ENCODE measurements at regions not wholly inside any gene's neighbourhood (a gene's known extent, or its start where the extent isn't known, plus 50 kb on each side); places are given as distances from the start of the nearest gene placed in this dataset.

DNA sequence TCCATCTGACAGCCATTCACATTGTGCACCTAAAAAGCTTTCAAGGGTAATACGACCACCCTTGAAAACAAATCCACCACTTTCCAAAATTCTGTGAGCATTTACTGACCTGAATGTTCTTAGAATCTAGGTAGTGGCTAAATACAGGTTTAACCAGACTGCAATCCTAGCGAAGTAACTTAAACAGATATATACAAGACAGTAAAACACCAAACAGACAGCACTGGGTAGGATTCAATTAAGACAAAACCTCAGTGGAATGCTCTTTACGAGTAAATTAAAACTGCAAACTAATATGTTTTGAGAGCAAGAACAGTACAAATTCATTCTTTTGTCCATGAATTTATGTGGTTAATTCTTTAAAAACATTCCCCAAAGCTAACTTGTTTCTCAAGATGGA is 354.2 kb upstream of the ESRRG start:
- H3K4me1 ChIP-seq = peaks cover 9 to 21% of the 10 kb centered on the region in 2 donors
- DNase-seq (no peak), ATAC-seq (no peak)
- peak overlapping the region in 3 of 4 donors; percentile 44 to 51 (median 46) for H3K27ac ChIP-seq
- H3K4me3 ChIP-seq = peak overlapping the region; percentile 18 to 34 (median 23)
- in situ Hi-C loops (cut with MboI; ENCODE audit: low sequenced_read_pairs in 4 of 4) (no loop called here), intact Hi-C loops (cut with DNase I; ENCODE audit: low total_unique reads) (no loop called here)
- TF ChIP-seq, protein P1, sequence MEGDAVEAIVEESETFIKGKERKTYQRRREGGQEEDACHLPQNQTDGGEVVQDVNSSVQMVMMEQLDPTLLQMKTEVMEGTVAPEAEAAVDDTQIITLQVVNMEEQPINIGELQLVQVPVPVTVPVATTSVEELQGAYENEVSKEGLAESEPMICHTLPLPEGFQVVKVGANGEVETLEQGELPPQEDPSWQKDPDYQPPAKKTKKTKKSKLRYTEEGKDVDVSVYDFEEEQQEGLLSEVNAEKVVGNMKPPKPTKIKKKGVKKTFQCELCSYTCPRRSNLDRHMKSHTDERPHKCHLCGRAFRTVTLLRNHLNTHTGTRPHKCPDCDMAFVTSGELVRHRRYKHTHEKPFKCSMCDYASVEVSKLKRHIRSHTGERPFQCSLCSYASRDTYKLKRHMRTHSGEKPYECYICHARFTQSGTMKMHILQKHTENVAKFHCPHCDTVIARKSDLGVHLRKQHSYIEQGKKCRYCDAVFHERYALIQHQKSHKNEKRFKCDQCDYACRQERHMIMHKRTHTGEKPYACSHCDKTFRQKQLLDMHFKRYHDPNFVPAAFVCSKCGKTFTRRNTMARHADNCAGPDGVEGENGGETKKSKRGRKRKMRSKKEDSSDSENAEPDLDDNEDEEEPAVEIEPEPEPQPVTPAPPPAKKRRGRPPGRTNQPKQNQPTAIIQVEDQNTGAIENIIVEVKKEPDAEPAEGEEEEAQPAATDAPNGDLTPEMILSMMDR (IDR thresholded peaks at IDR 0.05 in 4 of 5, conservative IDR thresholded peaks at IDR 0.05 in 1 of 5) = no peak
- no peak for TF ChIP-seq POLR2A (IDR thresholded peaks at IDR 0.05)
- no peaks in the 10 kb centered on the region for H3K27me3 ChIP-seq
- no peaks in the 10 kb centered on the region for H3K9me3 ChIP-seq
- H3K36me3 ChIP-seq = no peaks in the 10 kb centered on the region

DNA sequence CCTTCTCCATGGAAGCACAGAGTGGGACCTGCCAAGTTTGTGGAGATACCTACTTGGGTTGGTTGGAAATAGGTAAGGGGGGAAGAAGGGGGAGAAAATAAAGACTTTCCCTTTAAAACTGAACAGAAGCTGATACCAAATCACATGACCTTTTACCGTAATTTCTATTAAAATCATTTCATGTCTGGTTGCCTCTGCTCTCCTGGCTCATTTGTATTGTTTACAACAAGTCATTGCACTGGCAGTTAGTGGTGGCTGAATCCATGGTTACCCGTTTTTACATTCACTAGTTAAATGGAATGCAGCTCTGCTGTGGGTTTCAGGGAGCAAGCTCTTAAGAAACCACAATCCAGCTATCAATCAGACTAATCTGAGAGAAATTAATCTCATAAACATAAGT is 353.7 kb upstream of the ESRRG start:
- H3K27me3 ChIP-seq = no peaks in the 10 kb centered on the region
- no peaks in the 10 kb centered on the region for H3K9me3 ChIP-seq
- intact Hi-C loops (cut with DNase I; ENCODE audit: low total_unique reads) (no loop called here), in situ Hi-C loops (cut with MboI; ENCODE audit: low sequenced_read_pairs in 4 of 4) (no loop called here)
- DNase-seq (no peak), ATAC-seq (peak; percentile 26 to 37)
- TF ChIP-seq POLR2A (IDR thresholded peaks at IDR 0.05) = no peak
- TF ChIP-seq, protein P1 (IDR thresholded peaks at IDR 0.05 in 4 of 5, conservative IDR thresholded peaks at IDR 0.05 in 1 of 5) = no peak
- peak overlapping the region; percentile 32 to 51 (median 45) for H3K27ac ChIP-seq
- H3K4me1 ChIP-seq = peaks cover 9 to 21% of the 10 kb centered on the region in 2 donors
- no peaks in the 10 kb centered on the region for H3K36me3 ChIP-seq
- H3K4me3 ChIP-seq = peak overlapping the region; percentile 18 to 34 (median 23)

DNA sequence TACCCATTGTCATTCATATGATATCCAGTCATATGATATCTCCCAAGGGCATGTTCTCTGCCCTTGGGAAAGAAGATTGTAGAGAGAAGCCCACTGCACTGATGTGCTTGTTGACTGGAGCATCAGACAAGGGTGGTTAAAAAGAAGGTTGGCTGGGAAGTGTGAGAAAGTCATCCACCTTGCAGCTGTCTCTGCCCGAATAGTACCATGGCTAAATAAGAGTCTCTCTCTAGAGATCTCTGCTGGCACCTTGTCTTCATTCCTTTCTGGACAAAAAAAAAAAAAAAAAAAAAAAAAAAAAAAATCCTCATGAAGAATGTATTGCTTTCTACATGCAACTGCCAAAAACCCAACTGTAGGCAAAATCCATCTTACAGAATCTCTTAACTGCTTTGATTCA is 349.7 kb upstream of the ESRRG start:
- ATAC-seq = no peak
- in situ Hi-C loops (cut with MboI; ENCODE audit: low sequenced_read_pairs in 4 of 4) = no loop called here

DNA sequence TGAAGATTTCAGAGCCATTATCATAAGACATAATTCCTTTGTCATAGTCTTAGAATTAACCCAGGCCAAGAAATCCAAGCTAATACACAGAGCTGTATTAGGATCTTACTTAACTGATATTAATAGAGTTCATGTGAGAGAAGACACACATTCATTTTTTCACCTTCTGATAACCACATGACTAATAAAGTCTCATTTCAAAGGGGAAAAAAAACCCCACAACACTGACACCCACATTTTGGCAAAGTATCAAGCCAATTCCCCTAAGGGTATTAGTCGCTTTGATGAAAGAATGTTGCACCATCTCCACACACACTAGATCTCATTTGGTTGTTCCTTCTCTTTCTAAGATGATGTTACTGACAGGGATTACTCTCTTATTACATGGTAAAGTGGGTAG is 344.4 kb upstream of the ESRRG start:
- no peak overlapping the region for H3K4me3 ChIP-seq
- H3K4me1 ChIP-seq = peaks cover 0 to 3% of the 10 kb centered on the region in 2 donors
- no peak for ATAC-seq
- no peak for DNase-seq
- no peak overlapping the region for H3K27ac ChIP-seq
- no peaks in the 10 kb centered on the region for H3K9me3 ChIP-seq
- in situ Hi-C loops (cut with MboI; ENCODE audit: low sequenced_read_pairs in 4 of 4) (no loop called here), intact Hi-C loops (cut with DNase I; ENCODE audit: low total_unique reads) (no loop called here)
- H3K36me3 ChIP-seq = no peaks in the 10 kb centered on the region
- no peak for TF ChIP-seq POLR2A (IDR thresholded peaks at IDR 0.05)
- no peaks in the 10 kb centered on the region for H3K27me3 ChIP-seq

More for the DNA sequence above, 349.7 kb upstream of the ESRRG start:
- Histone ChIP-seq H3K4me1 (peaks cover 9 to 17% of the 10 kb centered on the region in 2 donors), H3K9me3 (no peaks in the 10 kb centered on the region), H3K27me3 (no peaks in the 10 kb centered on the region), H3K27ac (no peak overlapping the region), H3K4me3 (no peak overlapping the region), H3K36me3 (no peaks in the 10 kb centered on the region)
- intact Hi-C loops (cut with DNase I; ENCODE audit: low total_unique reads) = no loop called here
- DNase-seq = no peak
- TF ChIP-seq, protein P1 (IDR thresholded peaks at IDR 0.05 in 4 of 5, conservative IDR thresholded peaks at IDR 0.05 in 1 of 5) = no peak
- no peak for TF ChIP-seq POLR2A (IDR thresholded peaks at IDR 0.05)

DNA sequence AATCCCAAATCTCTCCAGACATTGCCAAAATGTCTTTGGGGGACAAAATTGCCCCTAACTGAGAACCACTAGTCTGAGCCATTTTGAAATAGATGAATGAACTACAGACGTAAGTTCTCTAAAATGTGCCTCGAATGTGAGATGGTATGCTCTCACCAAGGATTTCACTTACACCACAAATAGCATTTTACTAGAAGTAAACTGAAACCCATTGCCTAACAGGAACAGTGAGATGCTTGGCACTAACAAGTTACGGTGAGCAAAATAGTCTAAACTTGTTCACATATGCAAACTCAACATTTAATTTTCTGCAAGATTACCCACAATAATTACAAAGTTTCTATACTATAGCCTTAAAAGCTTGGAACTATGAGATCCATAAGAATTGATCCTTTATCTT is 343.6 kb upstream of the ESRRG start:
- intact Hi-C loops (cut with DNase I; ENCODE audit: low total_unique reads) = no loop called here
- Histone ChIP-seq H3K4me3 (no peak overlapping the region), H3K36me3 (no peaks in the 10 kb centered on the region), H3K9me3 (no peaks in the 10 kb centered on the region), H3K4me1 (peaks cover 0 to 3% of the 10 kb centered on the region in 2 donors), H3K27ac (no peak overlapping the region), H3K27me3 (no peaks in the 10 kb centered on the region)
- TF ChIP-seq, protein P1 (IDR thresholded peaks at IDR 0.05 in 4 of 5, conservative IDR thresholded peaks at IDR 0.05 in 1 of 5) = no peak
- no peak for TF ChIP-seq POLR2A (IDR thresholded peaks at IDR 0.05)
- no peak for DNase-seq
- in situ Hi-C loops (cut with MboI; ENCODE audit: low sequenced_read_pairs in 4 of 4) = no loop called here
- ATAC-seq = peak; percentile 54 to 78
